Calu3 (cell line): ENCODE measurements at regions not wholly inside any gene's neighbourhood (a gene's known extent, or its start where the extent isn't known, plus 50 kb on each side); places are given as distances from the start of the nearest gene placed in this dataset.

ENCODE experiments used
- BruUV-seq: library from RNA; stranded (reverse); fragments of 400-500 nt; replicated peaks from 2 replicates; lab custom pipeline; 2021; lab: Mats Ljungman, UMichigan
- CTCF ChIA-PET: fragments of 300-600 bp; sonication (Branson Sonifier 250); formaldehyde crosslinking; loops from one replicate; lab custom pipeline; 2022; ENCODE audit warnings: antibody characterized with exemption; lab: Charles Lee
- DNase-seq: peaks from one replicate; pipeline ENCODE4 v3.0.0; 2022
- H3K27ac Mint-ChIP-seq: one replicate; pipeline ENCODE4 v1.8.0; 2022; ENCODE audit warnings: mixed read lengths; ENCODE audit not compliant: unreplicated experiment
- H3K27me3 Mint-ChIP-seq: one replicate; pipeline ENCODE4 v1.8.0; 2022; ENCODE audit warnings: mixed read lengths; ENCODE audit not compliant: unreplicated experiment
- H3K36me3 Mint-ChIP-seq: one replicate; pipeline ENCODE4 v1.8.0; 2022; ENCODE audit warnings: mild to moderate bottlenecking, moderate library complexity, mixed read lengths; ENCODE audit not compliant: insufficient read depth, unreplicated experiment
- H3K4me1 Mint-ChIP-seq: one replicate; pipeline ENCODE4 v1.8.0; 2022; ENCODE audit warnings: mild to moderate bottlenecking, low read depth, mixed read lengths; ENCODE audit not compliant: unreplicated experiment
- H3K4me3 Mint-ChIP-seq: one replicate; pipeline ENCODE4 v1.8.0; 2022; ENCODE audit warnings: mild to moderate bottlenecking, low read depth, moderate library complexity, mixed read lengths; ENCODE audit not compliant: unreplicated experiment
- H3K9me3 Mint-ChIP-seq: one replicate; pipeline ENCODE4 v1.8.0; 2022; ENCODE audit warnings: low read depth, mixed read lengths; ENCODE audit not compliant: unreplicated experiment
- intact Hi-C: fragments of 100-400 bp; cut with micrococcal nuclease; formaldehyde crosslinking; loops from one replicate; pipeline ENCODE4 v1.10.0; 2022; ENCODE audit not compliant: unreplicated experiment
- TF ChIP-seq, protein P1 (sequence below): fragments of 200-600 bp; IDR thresholded peaks from one replicate; pipeline ENCODE4 v1.8.0; 2022; ENCODE audit warnings: antibody characterized with exemption; ENCODE audit not compliant: unreplicated experiment

DNA sequence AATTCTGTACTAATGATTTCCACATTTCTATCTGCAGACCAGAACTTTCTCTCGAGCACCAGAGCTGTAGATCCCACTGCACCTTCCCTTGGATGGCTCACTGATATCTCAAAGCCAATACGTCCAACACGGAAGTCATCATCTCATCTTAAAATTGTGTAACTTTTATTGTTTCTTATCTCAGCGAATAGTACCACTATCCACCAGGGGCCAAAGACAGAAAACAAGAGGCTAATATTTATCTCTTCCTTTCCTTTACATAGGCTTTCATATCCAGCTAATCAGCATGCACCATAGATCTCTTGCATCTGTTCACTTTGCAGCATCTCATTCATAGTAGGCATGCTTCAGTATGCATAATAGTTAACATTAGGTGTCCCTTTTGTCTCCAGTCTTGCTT, 303.6 kb downstream of the PTPRC start:
- TF ChIP-seq, protein P1, sequence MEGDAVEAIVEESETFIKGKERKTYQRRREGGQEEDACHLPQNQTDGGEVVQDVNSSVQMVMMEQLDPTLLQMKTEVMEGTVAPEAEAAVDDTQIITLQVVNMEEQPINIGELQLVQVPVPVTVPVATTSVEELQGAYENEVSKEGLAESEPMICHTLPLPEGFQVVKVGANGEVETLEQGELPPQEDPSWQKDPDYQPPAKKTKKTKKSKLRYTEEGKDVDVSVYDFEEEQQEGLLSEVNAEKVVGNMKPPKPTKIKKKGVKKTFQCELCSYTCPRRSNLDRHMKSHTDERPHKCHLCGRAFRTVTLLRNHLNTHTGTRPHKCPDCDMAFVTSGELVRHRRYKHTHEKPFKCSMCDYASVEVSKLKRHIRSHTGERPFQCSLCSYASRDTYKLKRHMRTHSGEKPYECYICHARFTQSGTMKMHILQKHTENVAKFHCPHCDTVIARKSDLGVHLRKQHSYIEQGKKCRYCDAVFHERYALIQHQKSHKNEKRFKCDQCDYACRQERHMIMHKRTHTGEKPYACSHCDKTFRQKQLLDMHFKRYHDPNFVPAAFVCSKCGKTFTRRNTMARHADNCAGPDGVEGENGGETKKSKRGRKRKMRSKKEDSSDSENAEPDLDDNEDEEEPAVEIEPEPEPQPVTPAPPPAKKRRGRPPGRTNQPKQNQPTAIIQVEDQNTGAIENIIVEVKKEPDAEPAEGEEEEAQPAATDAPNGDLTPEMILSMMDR = no peak
- H3K27me3 Mint-ChIP-seq = no peaks in the 10 kb centered on the region
- H3K9me3 Mint-ChIP-seq = no peaks in the 10 kb centered on the region
- CTCF ChIA-PET = no interaction called here
- H3K4me3 Mint-ChIP-seq = no peak overlapping the region
- DNase-seq = no peak
- intact Hi-C loops = no loop called here
- no peak overlapping the region for H3K27ac Mint-ChIP-seq
- H3K36me3 Mint-ChIP-seq = no peaks in the 10 kb centered on the region
- no peaks in the 10 kb centered on the region for H3K4me1 Mint-ChIP-seq
- BruUV-seq = no TSS peak

DNA sequence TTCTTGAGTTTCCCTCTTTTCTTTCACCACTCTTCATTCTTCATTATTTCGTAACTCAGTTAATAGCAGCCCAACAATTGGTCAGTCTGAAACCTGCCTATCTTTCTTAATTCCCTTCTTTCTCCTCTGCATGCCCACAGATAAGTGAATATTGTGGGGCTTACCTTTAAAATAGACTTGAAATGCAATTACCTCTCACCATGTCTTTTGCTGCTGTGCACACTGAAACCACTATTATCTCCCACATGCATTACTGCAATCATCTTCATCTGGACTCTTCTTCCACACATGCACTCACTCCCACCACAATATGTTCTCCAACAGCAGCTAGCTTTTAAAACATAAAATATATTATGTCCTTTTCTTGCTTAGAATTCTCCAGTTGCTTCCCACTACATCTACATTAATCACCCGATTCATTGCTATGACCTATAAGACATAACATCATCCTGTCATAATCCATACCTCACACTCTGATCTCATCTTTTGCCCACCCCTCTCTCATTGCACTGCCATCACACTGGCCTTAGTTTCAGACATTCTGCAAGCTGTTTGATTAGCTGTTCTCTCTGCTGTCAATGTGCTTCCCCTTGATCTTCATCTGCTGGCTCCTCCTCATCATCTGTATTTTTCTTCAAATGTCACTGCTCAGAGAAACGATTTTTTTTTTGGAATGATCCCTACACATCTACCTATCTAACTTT, 304.8 kb downstream of the PTPRC start:
- Mint-ChIP-seq H3K27me3 (no peaks in the 10 kb centered on the region), H3K36me3 (no peaks in the 10 kb centered on the region), H3K9me3 (no peaks in the 10 kb centered on the region), H3K4me1 (no peaks in the 10 kb centered on the region), H3K4me3 (no peak overlapping the region), H3K27ac (no peak overlapping the region)
- DNase-seq = no peak
- TF ChIP-seq, protein P1 = no peak
- BruUV-seq = no TSS peak
- CTCF ChIA-PET = interaction anchor here (0.6 kb wide), 1 partner anchor 602 kb away, joined by 3 read pairs; no protein-coding TSS in a partner anchor
- intact Hi-C loops = no loop called here

DNA sequence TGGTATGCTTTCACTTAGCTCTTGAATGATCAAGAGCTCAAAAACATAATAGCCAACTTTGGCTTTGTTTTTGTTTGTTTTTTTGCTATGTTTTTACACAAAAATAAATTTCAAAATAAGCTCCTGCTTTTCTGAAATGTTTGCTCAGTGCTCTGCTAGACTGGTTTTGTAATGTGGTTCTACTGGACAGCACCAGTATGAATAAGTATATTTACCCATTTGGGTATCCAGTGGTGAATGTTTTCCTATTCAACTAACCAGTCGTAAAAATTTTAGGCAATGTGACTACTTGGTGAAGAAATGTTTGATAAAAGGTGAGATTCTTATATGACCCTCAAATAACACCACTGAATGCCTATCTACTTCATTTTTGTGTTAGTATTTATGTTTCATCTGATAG, 308.6 kb downstream of the PTPRC start:
- DNase-seq = no peak
- intact Hi-C loops = no loop called here
- Mint-ChIP-seq H3K4me1 (no peaks in the 10 kb centered on the region), H3K36me3 (no peaks in the 10 kb centered on the region), H3K4me3 (no peak overlapping the region), H3K27ac (no peak overlapping the region), H3K9me3 (no peaks in the 10 kb centered on the region), H3K27me3 (no peaks in the 10 kb centered on the region)
- CTCF ChIA-PET = no interaction called here
- TF ChIP-seq, protein P1 = no peak
- BruUV-seq = no TSS peak

DNA sequence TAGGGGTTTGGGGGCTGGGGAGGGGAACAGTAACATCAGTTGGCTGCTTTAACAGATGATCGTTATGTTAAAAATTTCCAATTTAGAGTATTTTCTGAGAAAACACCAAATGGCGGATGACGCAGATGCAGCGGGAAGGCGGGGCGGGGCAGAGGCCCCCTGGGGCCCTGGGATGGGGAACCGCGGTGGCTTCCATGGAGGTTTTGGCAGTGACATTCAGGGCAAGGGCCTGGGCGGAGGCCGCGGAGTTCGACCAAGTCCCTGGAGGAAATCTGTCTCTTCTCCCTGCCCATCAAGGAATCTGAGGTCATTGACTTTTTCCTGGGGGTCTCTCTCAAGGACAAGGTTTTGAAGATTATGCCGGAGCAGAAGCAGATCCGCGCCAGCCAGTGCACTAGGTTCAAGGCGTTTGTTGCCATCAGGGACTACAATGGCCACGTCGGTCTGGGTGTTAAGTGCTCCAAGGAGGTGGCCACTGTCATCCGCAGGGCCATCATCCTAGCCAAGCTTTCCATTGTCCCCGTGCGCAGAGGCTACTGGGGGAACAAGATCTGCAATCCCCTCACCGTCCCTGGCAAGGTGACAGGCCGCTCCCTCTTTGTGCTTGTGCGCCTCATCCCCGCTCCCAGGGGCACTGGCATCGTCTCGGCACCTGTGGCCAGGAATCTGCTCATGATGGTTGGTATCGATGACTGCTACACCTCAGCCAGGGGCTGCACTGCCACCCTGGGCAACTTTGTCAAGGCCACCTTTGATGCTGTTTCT, 310.2 kb downstream of the PTPRC start:
- Mint-ChIP-seq H3K9me3 (no peaks in the 10 kb centered on the region), H3K36me3 (no peaks in the 10 kb centered on the region), H3K4me1 (no peaks in the 10 kb centered on the region), H3K4me3 (no peak overlapping the region), H3K27me3 (no peaks in the 10 kb centered on the region), H3K27ac (no peak overlapping the region)
- CTCF ChIA-PET = no interaction called here
- intact Hi-C loops = no loop called here
- DNase-seq = no peak
- TF ChIP-seq, protein P1 = no peak
- BruUV-seq = no TSS peak
